GM21576 (cell line): ENCODE measurements at regions not wholly inside any gene's neighbourhood (a gene's known extent, or its start where the extent isn't known, plus 50 kb on each side); places are given as distances from the start of the nearest gene placed in this dataset.
"Not testable (repeated sequence)": the region's sequence is repeated elsewhere in the genome, so short reads cannot be mapped to it uniquely, and the experiment has no call there.

ENCODE experiments used
- ATAC-seq: cut with Tn5 transposase; IDR thresholded peaks from one replicate; pipeline ENCODE4 v1.9.1; 2021; ENCODE audit warnings: mild to moderate bottlenecking, moderate library complexity; ENCODE audit not compliant: unreplicated experiment

GRCh38 chr5:155489949-155490348 is 476.4 kb downstream of the KIF4B start:
- ATAC-seq, result no peak

- ATAC-seq, result no peak
These were observed 478.6 kb downstream of the KIF4B start for GRCh38 chr5:155492191-155492590.

GRCh38 chr5:155504606-155505005 is 491.1 kb downstream of the KIF4B start:
- no peak for ATAC-seq

GRCh38 chr5:155507363-155507762 is 493.8 kb downstream of the KIF4B start:
- no peak for ATAC-seq

GRCh38 chr5:155508673-155509072 is 495.1 kb downstream of the KIF4B start:
- no peak for ATAC-seq

GRCh38 chr5:155512329-155512728 is 498.8 kb downstream of the KIF4B start:
- no peak for ATAC-seq

GRCh38 chr5:155514105-155514563 is 500.6 kb downstream of the KIF4B start:
- no peak for ATAC-seq

- ATAC-seq, result no peak
These were observed 509.0 kb downstream of the KIF4B start for GRCh38 chr5:155522540-155522939.

GRCh38 chr5:155529362-155529761 is 515.8 kb downstream of the KIF4B start:
- ATAC-seq, result no peak

- ATAC-seq, result no peak
These were observed 516.5 kb downstream of the KIF4B start for GRCh38 chr5:155530046-155530445.

- no peak for ATAC-seq
These were observed 519.2 kb downstream of the KIF4B start for GRCh38 chr5:155532621-155533311.

GRCh38 chr5:155540000-155540595 is 526.5 kb downstream of the KIF4B start:
- no peak for ATAC-seq

GRCh38 chr5:155546075-155546474 is 532.5 kb downstream of the KIF4B start:
- ATAC-seq, result no peak

- no peak for ATAC-seq
These were observed 540.9 kb downstream of the KIF4B start for GRCh38 chr5:155554500-155554899.

GRCh38 chr5:155556222-155556621 is 542.7 kb downstream of the KIF4B start:
- no peak for ATAC-seq

GRCh38 chr5:155556700-155557099 is 543.1 kb downstream of the KIF4B start:
- ATAC-seq, result no peak

- no peak for ATAC-seq
These were observed 548.6 kb downstream of the KIF4B start for GRCh38 chr5:155562158-155562557.

- ATAC-seq, result no peak
These were observed 551.0 kb downstream of the KIF4B start for GRCh38 chr5:155564541-155564940.

- ATAC-seq, result no peak
These were observed 562.3 kb downstream of the KIF4B start for GRCh38 chr5:155575861-155576260.

- not testable (repeated sequence) for ATAC-seq
These were observed 573.3 kb downstream of the KIF4B start for GRCh38 chr5:155586808-155587207.

- no peak for ATAC-seq
These were observed 573.9 kb downstream of the KIF4B start for GRCh38 chr5:155587458-155587857.

GRCh38 chr5:155591273-155591672 is 577.7 kb downstream of the KIF4B start:
- no peak for ATAC-seq

- ATAC-seq, result no peak
These were observed 580.7 kb downstream of the KIF4B start for GRCh38 chr5:155594270-155594669.
